ENCODE measurements at regions not wholly inside any gene's neighbourhood (a gene's known extent, or its start where the extent isn't known, plus 50 kb on each side); places are given as distances from the start of the nearest gene placed in this dataset.

DNA sequence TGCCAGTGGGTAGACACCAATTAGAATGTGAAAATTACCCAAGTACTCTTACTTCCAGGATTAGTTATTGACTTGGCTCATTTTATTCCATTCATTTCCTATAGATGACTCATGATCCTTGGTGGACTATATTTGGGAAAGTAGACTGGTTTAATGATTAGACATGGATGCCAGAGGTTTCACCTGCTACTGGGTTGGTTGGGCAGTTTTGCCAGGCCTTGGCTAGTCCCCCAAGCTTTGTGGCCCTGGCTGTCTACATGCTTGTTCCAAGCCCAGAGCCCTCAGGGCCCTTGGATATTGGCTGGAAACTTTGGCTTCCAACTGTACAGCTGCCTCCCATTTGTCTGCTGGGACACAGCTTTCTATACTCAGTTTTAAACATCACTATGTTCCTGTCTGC lies 104.1 kb downstream of the ZFP64 start:
- no peak for ATAC-seq (ENCODE audit: low read depth)
- peaks cover 47% of the 10 kb centered on the region for H3K36me3 ChIP-seq (ENCODE audit: low read depth)

DNA sequence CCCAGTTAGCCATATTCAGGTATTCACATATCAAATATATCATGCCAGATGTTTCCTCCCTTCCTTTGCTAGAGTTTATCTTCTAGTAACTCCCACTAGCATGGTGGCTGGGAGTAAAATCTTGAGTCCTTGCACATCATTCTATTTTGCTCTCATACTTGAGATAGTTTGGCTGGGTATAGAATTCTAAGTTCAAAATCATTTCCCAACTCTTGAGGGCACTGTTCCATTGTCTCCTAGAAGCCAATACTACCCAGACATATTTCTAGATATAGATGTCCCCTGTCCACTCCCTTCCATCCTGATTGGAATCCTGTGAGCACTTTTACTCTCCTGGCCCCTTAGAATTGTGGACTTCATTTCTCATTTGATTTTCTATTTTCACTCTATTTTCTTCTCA lies 104.7 kb downstream of the ZFP64 start:
- H3K36me3 ChIP-seq (ENCODE audit: low read depth) = peaks cover 47% of the 10 kb centered on the region
- no peak overlapping the region for H3K27ac ChIP-seq (ENCODE audit: poor library complexity, severe bottlenecking)
- peaks cover 16% of the 10 kb centered on the region for H3K9me3 ChIP-seq (ENCODE audit: severe bottlenecking)
- no peak for DNase-seq (ENCODE audit: low spot score)
- no peak for ATAC-seq (ENCODE audit: low read depth)
- no peaks in the 10 kb centered on the region for H3K4me1 ChIP-seq (ENCODE audit: insufficient read depth, poor library complexity, severe bottlenecking)
- TF ChIP-seq, protein P1, sequence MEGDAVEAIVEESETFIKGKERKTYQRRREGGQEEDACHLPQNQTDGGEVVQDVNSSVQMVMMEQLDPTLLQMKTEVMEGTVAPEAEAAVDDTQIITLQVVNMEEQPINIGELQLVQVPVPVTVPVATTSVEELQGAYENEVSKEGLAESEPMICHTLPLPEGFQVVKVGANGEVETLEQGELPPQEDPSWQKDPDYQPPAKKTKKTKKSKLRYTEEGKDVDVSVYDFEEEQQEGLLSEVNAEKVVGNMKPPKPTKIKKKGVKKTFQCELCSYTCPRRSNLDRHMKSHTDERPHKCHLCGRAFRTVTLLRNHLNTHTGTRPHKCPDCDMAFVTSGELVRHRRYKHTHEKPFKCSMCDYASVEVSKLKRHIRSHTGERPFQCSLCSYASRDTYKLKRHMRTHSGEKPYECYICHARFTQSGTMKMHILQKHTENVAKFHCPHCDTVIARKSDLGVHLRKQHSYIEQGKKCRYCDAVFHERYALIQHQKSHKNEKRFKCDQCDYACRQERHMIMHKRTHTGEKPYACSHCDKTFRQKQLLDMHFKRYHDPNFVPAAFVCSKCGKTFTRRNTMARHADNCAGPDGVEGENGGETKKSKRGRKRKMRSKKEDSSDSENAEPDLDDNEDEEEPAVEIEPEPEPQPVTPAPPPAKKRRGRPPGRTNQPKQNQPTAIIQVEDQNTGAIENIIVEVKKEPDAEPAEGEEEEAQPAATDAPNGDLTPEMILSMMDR (IDR thresholded peaks at IDR 0.05; ENCODE audit: poor library complexity, severe bottlenecking) = no peak
- H3K4me3 ChIP-seq (ENCODE audit: severe bottlenecking) = no peak overlapping the region
- no peaks in the 10 kb centered on the region for H3K27me3 ChIP-seq (ENCODE audit: insufficient read depth, poor library complexity, severe bottlenecking)

More for the DNA sequence above, 104.1 kb downstream of the ZFP64 start:
- Histone ChIP-seq H3K27ac (ENCODE audit: poor library complexity, severe bottlenecking) (no peak overlapping the region), H3K4me3 (ENCODE audit: severe bottlenecking) (no peak overlapping the region), H3K4me1 (ENCODE audit: insufficient read depth, poor library complexity, severe bottlenecking) (no peaks in the 10 kb centered on the region), H3K9me3 (ENCODE audit: severe bottlenecking) (peaks cover 16% of the 10 kb centered on the region), H3K27me3 (ENCODE audit: insufficient read depth, poor library complexity, severe bottlenecking) (no peaks in the 10 kb centered on the region)
- TF ChIP-seq, protein P1 (IDR thresholded peaks at IDR 0.05; ENCODE audit: poor library complexity, severe bottlenecking) = no peak
- DNase-seq (ENCODE audit: low spot score) = peak; percentile 51

DNA sequence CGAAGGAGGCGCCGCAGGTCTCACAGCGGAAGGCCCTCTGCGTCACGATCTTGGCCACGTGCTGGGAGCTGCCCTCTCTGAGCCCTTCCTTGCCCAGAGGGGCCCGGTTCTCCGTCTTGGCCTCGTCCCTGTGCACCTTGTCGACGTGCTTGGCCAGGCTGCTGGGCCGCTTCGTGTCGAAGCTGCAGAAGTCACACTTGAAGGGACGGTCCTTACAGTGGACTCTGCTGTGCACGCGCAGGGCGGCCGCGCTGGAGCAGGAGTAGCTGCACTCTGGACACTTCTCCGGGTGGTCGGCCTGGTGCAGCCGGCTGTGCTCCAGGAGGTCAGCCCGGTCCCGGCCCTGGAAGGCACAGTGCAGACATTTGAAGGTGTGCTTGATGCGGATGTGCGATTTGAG lies 106.9 kb downstream of the ZFP64 start:
- no peak overlapping the region for H3K4me3 ChIP-seq (ENCODE audit: severe bottlenecking)
- DNase-seq (ENCODE audit: low spot score) (peak; percentile 80), ATAC-seq (ENCODE audit: low read depth) (no peak)
- H3K27ac ChIP-seq (ENCODE audit: poor library complexity, severe bottlenecking) = no peak overlapping the region
- H3K36me3 ChIP-seq (ENCODE audit: low read depth) = peaks cover 47% of the 10 kb centered on the region
- TF ChIP-seq, protein P1 (IDR thresholded peaks at IDR 0.05; ENCODE audit: poor library complexity, severe bottlenecking) = no peak
- no peaks in the 10 kb centered on the region for H3K27me3 ChIP-seq (ENCODE audit: insufficient read depth, poor library complexity, severe bottlenecking)
- H3K9me3 ChIP-seq (ENCODE audit: severe bottlenecking) = peaks cover 16% of the 10 kb centered on the region
- H3K4me1 ChIP-seq (ENCODE audit: insufficient read depth, poor library complexity, severe bottlenecking) = no peaks in the 10 kb centered on the region

DNA sequence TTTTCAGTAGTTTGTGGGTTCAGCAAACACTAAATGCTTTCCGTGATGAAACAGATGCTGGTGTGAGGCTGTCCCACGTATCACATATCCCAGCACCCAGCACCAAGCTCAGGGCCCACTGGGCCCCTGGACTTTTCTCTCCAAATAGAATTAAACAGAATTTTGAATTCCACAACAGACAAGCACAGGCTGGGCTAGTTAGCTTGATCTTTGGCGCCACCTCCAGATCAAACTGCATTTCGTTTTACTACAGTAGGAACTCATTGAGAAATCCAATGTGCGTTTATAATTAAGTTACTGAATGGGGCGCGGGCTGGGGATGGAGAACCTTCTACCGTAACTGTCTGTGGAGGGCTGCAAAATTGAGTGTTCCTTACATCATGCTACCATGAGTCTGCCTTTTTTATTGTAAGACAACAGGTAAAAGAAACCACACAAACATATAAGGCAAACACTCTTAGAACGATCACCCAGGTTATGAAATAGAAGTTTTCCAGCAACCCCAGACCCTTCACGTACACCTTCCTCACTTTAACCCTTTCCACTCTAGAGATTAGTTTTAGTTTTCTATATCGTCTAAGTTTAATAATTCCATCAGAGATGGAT lies 107.8 kb downstream of the ZFP64 start:
- Histone ChIP-seq H3K27ac (ENCODE audit: poor library complexity, severe bottlenecking) (no peak overlapping the region), H3K9me3 (ENCODE audit: severe bottlenecking) (peaks cover 16% of the 10 kb centered on the region), H3K4me3 (ENCODE audit: severe bottlenecking) (no peak overlapping the region), H3K27me3 (ENCODE audit: insufficient read depth, poor library complexity, severe bottlenecking) (no peaks in the 10 kb centered on the region), H3K36me3 (ENCODE audit: low read depth) (peaks cover 47% of the 10 kb centered on the region), H3K4me1 (ENCODE audit: insufficient read depth, poor library complexity, severe bottlenecking) (no peaks in the 10 kb centered on the region)
- DNase-seq (ENCODE audit: low spot score) (peak; percentile 61), ATAC-seq (ENCODE audit: low read depth) (peak; percentile 77)
- TF ChIP-seq, protein P1 (IDR thresholded peaks at IDR 0.05; ENCODE audit: poor library complexity, severe bottlenecking) = peak; percentile 99

DNA sequence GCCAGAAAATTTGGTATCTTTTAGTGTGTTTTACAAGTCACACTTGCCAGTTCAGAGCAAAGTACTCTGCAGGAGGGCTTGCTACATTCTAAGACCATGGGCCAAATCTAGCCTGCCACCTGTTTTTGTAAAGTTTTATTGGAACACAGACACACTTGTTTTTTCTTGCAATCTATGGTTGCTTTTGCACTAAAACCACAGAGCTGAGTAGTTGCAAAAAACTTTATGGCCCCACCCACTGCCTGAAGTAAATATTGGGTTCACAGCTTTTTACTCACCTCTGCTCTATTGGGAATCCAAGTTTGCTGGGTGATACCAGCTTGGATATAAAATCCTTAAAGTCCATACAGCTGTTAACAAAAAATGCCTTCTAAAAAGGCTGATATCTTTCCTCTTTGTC lies 109.0 kb downstream of the ZFP64 start:
- no peak for ATAC-seq (ENCODE audit: low read depth)
- Histone ChIP-seq H3K4me1 (ENCODE audit: insufficient read depth, poor library complexity, severe bottlenecking) (no peaks in the 10 kb centered on the region), H3K4me3 (ENCODE audit: severe bottlenecking) (no peak overlapping the region), H3K27ac (ENCODE audit: poor library complexity, severe bottlenecking) (no peak overlapping the region), H3K27me3 (ENCODE audit: insufficient read depth, poor library complexity, severe bottlenecking) (no peaks in the 10 kb centered on the region), H3K9me3 (ENCODE audit: severe bottlenecking) (peaks cover 10% of the 10 kb centered on the region), H3K36me3 (ENCODE audit: low read depth) (peaks cover 35% of the 10 kb centered on the region)
- TF ChIP-seq, protein P1 (IDR thresholded peaks at IDR 0.05; ENCODE audit: poor library complexity, severe bottlenecking) = no peak
- no peak for DNase-seq (ENCODE audit: low spot score)
